WTC11 (cell line): ENCODE measurements at regions not wholly inside any gene's neighbourhood (a gene's known extent, or its start where the extent isn't known, plus 50 kb on each side); places are given as distances from the start of the nearest gene placed in this dataset.

Experiments used
- ATAC-seq: fragments of 200-7000 bp; cut with Tn5 transposase; 2 replicates; pipeline ENCODE4 v1.10.0; 2021; ENCODE audit warnings: mild to moderate bottlenecking, moderate library complexity
- CTCF ChIA-PET: fragments of 300-600 bp; sonication (Branson Sonifier 250); formaldehyde crosslinking; loops from one replicate; lab custom pipeline; 2021; ENCODE audit warnings: antibody characterized with exemption; lab: Charles Lee
- POLR2A ChIA-PET: fragments of 350-600 bp; sonication (Branson Sonifier 250); formaldehyde crosslinking; loops from one replicate; lab custom pipeline; 2021; ENCODE audit warnings: antibody characterized with exemption; lab: Charles Lee
- DNase-seq: peaks from one replicate; pipeline ENCODE4 v3.0.0; 2021; ENCODE audit warnings: low spot score
- H3K27ac Mint-ChIP-seq: 2 replicates; pipeline ENCODE4 v1.8.0; 2021; ENCODE audit warnings: mixed read lengths
- H3K27me3 Mint-ChIP-seq: 2 replicates; pipeline ENCODE4 v1.8.0; 2021; ENCODE audit warnings: low read depth, mild to moderate bottlenecking, moderate library complexity, mixed read lengths
- H3K36me3 Mint-ChIP-seq: 2 replicates; pipeline ENCODE4 v1.8.0; 2021; ENCODE audit warnings: mixed read lengths
- H3K4me1 Mint-ChIP-seq: 2 replicates; pipeline ENCODE4 v1.8.0; 2022; ENCODE audit warnings: mixed read lengths
- H3K4me3 Mint-ChIP-seq: 2 replicates; pipeline ENCODE4 v1.8.0; 2021; ENCODE audit warnings: mild to moderate bottlenecking, moderate library complexity, mixed read lengths
- H3K9me3 Mint-ChIP-seq: 2 replicates; pipeline ENCODE4 v1.8.0; 2021; ENCODE audit warnings: mixed read lengths
- ARID4B ChIP-seq: sonication (generic); formaldehyde crosslinking; IDR thresholded peaks from 2 replicates; pipeline ENCODE4 v1.8.0; 2023; ENCODE audit warnings: missing genetic modification reagents, mild to moderate bottlenecking, borderline replicate concordance
- CTCF ChIP-seq: fragments of 200-600 bp; IDR thresholded peaks from 2 replicates; pipeline ENCODE4 v1.8.0; 2022; ENCODE audit warnings: antibody characterized with exemption
- ELF4 ChIP-seq: sonication (generic); formaldehyde crosslinking; IDR thresholded peaks from 2 replicates; pipeline ENCODE4 v1.8.1; 2022; ENCODE audit warnings: low read depth, mild to moderate bottlenecking, moderate library complexity, missing genetic modification reagents
- HMGA2 ChIP-seq: fragments of 250-450 bp; sonication (Bioruptor Pico); IDR thresholded peaks from 2 replicates; pipeline ENCODE4 v1.4.0; 2021; ENCODE audit warnings: mild to moderate bottlenecking, moderate library complexity
- KAT7 ChIP-seq: sonication (generic); formaldehyde crosslinking; IDR thresholded peaks from 2 replicates; pipeline ENCODE4 v1.8.1; 2023; ENCODE audit warnings: missing genetic modification reagents, mild to moderate bottlenecking, borderline replicate concordance
- SOX15 ChIP-seq: fragments of 250-450 bp; sonication (Bioruptor Pico); IDR thresholded peaks from 2 replicates; pipeline ENCODE4 v1.9.0; 2021; ENCODE audit warnings: mild to moderate bottlenecking
- ZBTB21 ChIP-seq: sonication (generic); formaldehyde crosslinking; IDR thresholded peaks from 2 replicates; pipeline ENCODE4 v1.8.1; 2023; ENCODE audit warnings: mild to moderate bottlenecking, missing genetic modification reagents, borderline replicate concordance
- ZNF121 ChIP-seq: sonication (generic); formaldehyde crosslinking; IDR thresholded peaks from 2 replicates; pipeline ENCODE4 v1.8.0; 2023; ENCODE audit warnings: missing genetic modification reagents
- ZNF219 ChIP-seq: sonication (generic); formaldehyde crosslinking; IDR thresholded peaks from 2 replicates; pipeline ENCODE4 v1.8.0; 2023; ENCODE audit warnings: missing genetic modification reagents, mild to moderate bottlenecking, borderline replicate concordance
- TF ChIP-seq, protein P1 (sequence below): sonication (generic); formaldehyde crosslinking; IDR thresholded peaks from 2 replicates; pipeline ENCODE4 v1.8.1; 2023; ENCODE audit warnings: mild to moderate bottlenecking, missing genetic modification reagents
- TF ChIP-seq, protein P2 (sequence below): sonication (generic); formaldehyde crosslinking; conservative IDR thresholded peaks from 2 replicates; pipeline ENCODE4 v1.8.1; 2022; ENCODE audit warnings: mild to moderate bottlenecking, missing genetic modification reagents
- TF ChIP-seq, protein P3 (sequence below): fragments of 250-450 bp; sonication (Bioruptor Pico); IDR thresholded peaks from 2 replicates; pipeline ENCODE4 v2.1.2; 2022; ENCODE audit warnings: mild to moderate bottlenecking, moderate library complexity

DNA sequence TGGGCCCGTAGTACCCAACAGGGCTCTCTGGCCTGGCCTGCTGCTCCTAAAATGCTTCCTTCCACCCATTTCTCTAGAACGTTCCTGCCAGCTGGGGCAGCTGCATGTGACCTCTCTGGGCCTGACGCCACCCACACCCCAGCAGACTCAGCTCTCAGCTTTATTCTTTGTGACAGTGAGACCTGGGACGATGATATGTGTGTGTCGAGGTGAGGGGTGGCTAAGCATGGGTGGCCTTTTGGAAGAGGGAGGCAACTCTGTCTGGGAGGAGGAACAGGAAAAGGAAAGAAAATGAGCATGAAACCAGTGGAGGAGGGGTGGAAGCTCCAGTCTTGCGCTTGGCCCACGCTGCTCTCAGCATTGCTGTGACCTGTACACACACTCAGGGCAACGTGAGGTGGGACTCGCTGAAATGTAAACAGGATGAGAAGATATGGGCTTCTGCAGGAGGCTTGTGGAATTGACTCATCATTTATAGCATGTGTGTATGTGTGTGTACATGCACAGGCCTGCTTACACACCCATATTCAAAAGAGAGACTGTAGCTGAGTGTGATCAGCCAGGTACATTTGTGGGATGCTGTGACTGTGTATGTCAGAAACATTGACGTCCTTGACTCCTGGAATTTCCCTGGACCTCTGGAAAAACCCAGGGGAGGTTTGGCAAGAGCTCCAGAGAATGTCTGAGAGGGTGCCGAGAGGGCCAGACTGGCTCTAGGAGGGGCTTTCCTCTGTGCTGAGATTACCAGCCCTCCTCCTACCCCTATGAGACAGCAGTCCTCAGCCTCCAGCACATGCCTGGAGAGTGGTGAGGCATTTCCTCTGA, 137.9 kb downstream of the PJA1 start (continued):
- TF ChIP-seq, protein P1, sequence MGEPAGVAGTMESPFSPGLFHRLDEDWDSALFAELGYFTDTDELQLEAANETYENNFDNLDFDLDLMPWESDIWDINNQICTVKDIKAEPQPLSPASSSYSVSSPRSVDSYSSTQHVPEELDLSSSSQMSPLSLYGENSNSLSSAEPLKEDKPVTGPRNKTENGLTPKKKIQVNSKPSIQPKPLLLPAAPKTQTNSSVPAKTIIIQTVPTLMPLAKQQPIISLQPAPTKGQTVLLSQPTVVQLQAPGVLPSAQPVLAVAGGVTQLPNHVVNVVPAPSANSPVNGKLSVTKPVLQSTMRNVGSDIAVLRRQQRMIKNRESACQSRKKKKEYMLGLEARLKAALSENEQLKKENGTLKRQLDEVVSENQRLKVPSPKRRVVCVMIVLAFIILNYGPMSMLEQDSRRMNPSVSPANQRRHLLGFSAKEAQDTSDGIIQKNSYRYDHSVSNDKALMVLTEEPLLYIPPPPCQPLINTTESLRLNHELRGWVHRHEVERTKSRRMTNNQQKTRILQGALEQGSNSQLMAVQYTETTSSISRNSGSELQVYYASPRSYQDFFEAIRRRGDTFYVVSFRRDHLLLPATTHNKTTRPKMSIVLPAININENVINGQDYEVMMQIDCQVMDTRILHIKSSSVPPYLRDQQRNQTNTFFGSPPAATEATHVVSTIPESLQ (CRISPR knock-in tag): no peak
- TF ChIP-seq, all 79 proteins: peak for 0

DNA sequence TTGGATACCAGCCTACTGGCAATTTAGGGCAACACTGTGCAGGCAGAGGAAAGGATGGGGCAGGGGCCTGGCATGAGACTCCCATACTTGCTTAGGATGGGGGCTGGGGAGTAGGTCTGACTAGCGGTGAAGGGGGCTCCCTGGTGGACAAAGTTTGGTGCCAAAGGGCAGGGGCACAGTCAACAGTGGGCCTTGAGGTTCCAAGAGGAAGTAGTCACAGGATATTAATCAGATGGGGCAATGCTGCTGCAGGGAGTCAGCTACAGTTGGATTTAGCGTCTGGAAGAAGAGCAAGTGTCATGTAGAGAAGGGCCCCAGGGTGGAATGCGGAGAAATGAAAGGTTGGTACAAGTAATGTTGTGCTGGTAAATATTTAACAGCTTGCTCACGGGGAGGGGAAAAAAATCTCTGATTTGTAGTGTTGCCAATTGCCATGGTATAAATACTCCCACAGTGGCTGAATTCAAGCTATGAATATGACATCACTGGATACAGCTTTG, 139.4 kb downstream of the PJA1 start:
- H3K4me3 Mint-ChIP-seq: no peak overlapping the region
- TF ChIP-seq CTCF (no peak), KAT7 (CRISPR knock-in tag) (no peak), ARID4B (no peak), SOX15 (CRISPR knock-in tag) (no peak), ZNF219 (CRISPR knock-in tag) (no peak), ZNF121 (CRISPR knock-in tag) (no peak), HMGA2 (CRISPR knock-in tag) (no peak), ELF4 (CRISPR knock-in tag) (no peak), ZBTB21 (no peak)
- TF ChIP-seq, protein P2, sequence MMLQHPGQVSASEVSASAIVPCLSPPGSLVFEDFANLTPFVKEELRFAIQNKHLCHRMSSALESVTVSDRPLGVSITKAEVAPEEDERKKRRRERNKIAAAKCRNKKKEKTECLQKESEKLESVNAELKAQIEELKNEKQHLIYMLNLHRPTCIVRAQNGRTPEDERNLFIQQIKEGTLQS (CRISPR knock-in tag): no peak
- TF ChIP-seq, protein P3, sequence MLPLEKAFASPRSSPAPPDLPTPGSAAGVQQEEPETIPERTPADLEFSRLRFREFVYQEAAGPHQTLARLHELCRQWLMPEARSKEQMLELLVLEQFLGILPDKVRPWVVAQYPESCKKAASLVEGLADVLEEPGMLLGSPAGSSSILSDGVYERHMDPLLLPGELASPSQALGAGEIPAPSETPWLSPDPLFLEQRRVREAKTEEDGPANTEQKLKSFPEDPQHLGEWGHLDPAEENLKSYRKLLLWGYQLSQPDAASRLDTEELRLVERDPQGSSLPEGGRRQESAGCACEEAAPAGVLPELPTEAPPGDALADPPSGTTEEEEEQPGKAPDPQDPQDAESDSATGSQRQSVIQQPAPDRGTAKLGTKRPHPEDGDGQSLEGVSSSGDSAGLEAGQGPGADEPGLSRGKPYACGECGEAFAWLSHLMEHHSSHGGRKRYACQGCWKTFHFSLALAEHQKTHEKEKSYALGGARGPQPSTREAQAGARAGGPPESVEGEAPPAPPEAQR: no peak
- H3K27me3 Mint-ChIP-seq: peaks cover 4% of the 10 kb centered on the region; the same call in 1 of the 2 replicates
- CTCF ChIA-PET: interaction anchor here (1.7 kb wide), 1 partner anchor 198 kb away, joined by 5 read pairs; no protein-coding TSS in a partner anchor
- H3K9me3 Mint-ChIP-seq: no peaks in the 10 kb centered on the region
- ATAC-seq (no peak), DNase-seq (no peak)
- POLR2A ChIA-PET: no interaction called here
- no peaks in the 10 kb centered on the region for H3K36me3 Mint-ChIP-seq
- peaks cover 20% of the 10 kb centered on the region for H3K4me1 Mint-ChIP-seq
- H3K27ac Mint-ChIP-seq: no peak overlapping the region
